ENCODE measurements at regions not wholly inside any gene's neighbourhood (a gene's known extent, or its start where the extent isn't known, plus 50 kb on each side); places are given as distances from the start of the nearest gene placed in this dataset.

- TF ChIP-seq, protein P1, sequence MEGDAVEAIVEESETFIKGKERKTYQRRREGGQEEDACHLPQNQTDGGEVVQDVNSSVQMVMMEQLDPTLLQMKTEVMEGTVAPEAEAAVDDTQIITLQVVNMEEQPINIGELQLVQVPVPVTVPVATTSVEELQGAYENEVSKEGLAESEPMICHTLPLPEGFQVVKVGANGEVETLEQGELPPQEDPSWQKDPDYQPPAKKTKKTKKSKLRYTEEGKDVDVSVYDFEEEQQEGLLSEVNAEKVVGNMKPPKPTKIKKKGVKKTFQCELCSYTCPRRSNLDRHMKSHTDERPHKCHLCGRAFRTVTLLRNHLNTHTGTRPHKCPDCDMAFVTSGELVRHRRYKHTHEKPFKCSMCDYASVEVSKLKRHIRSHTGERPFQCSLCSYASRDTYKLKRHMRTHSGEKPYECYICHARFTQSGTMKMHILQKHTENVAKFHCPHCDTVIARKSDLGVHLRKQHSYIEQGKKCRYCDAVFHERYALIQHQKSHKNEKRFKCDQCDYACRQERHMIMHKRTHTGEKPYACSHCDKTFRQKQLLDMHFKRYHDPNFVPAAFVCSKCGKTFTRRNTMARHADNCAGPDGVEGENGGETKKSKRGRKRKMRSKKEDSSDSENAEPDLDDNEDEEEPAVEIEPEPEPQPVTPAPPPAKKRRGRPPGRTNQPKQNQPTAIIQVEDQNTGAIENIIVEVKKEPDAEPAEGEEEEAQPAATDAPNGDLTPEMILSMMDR (IDR thresholded peaks at IDR 0.05) = no peak
- no peak for TF ChIP-seq EP300 (IDR thresholded peaks at IDR 0.05)
These were observed 238.3 kb downstream of the CTTN start for GRCh38 chr11:70636659-70637058.
